GM12865 (cell line): ENCODE measurements at regions not wholly inside any gene's neighbourhood (a gene's known extent, or its start where the extent isn't known, plus 50 kb on each side); places are given as distances from the start of the nearest gene placed in this dataset.

ENCODE experiments used
- DNase-seq: peaks from one replicate; pipeline ENCODE4 v3.0.0; 2010; ENCODE audit warnings: low read depth
- H3K4me3 ChIP-seq: 2 replicates; pipeline ENCODE4 v1.5.1; 2011; ENCODE audit warnings: mild to moderate bottlenecking, low read depth, low read length, control low read depth
- CTCF ChIP-seq: IDR thresholded peaks from 2 replicates; pipeline ENCODE4 v1.5.1; 2011; ENCODE audit warnings: low read length, control low read depth, low read depth, inconsistent platforms; ENCODE audit not compliant: insufficient read depth; ENCODE audit errors: missing control alignments

GRCh38 chr4:124804584-124804983 lies 92.1 kb upstream of the ANKRD50 start:
- no peak overlapping the region for H3K4me3 ChIP-seq
- TF ChIP-seq CTCF, result no peak
- no peak for DNase-seq

GRCh38 chr4:124804041-124804440 lies 91.5 kb upstream of the ANKRD50 start:
- DNase-seq, result no peak

DNA sequence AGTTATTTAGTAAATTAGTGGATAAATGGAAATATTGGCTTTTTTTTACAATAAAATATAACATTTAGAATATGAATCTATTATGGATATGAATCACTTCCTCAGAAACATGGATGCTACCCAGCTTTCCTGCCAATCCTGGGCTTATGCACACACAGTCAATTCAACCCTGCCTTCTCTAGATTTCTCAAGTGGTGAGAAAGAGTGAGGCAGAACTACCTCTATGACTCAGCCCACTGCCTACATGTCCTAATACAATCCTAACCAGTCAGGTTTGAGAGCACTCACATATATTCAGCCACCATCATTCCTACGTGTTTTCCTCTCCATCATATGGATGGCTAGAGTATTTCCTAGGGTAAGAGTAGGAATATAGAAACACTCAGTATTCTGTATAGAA lies 91.1 kb upstream of the ANKRD50 start:
- no peak overlapping the region for H3K4me3 ChIP-seq
- no peak for DNase-seq
- no peak for TF ChIP-seq CTCF

More at GRCh38 chr4:124804041-124804440, 91.5 kb upstream of the ANKRD50 start:
- no peak overlapping the region for H3K4me3 ChIP-seq
- no peak for TF ChIP-seq CTCF

DNA sequence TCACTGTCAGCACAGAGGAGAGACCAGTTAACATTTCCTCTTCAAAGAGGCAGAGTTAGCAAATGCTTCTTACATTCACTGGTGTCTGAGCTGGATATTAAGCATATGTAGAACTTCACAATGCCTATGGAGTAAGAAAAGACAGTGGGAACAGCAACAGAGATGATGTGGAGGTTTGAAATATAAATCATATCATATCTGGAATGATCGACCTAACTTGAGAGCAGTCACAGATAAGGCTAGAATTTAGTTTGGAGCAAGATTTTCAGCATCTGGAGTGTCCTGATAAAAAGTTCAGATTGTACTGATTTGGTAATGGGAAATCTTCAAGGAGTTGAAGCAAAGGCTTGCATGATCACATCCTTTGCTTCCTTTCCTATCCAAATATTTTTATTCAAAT lies 90.5 kb upstream of the ANKRD50 start:
- no peak for DNase-seq
- no peak overlapping the region for H3K4me3 ChIP-seq
- no peak for TF ChIP-seq CTCF

- DNase-seq, result no peak
- no peak for TF ChIP-seq CTCF
- H3K4me3 ChIP-seq, result no peak overlapping the region
Observed at GRCh38 chr4:124797223-124797622, 84.7 kb upstream of the ANKRD50 start.

- no peak for TF ChIP-seq CTCF
- DNase-seq, result no peak
Observed at GRCh38 chr4:124790471-124790870, 77.9 kb upstream of the ANKRD50 start.

DNA sequence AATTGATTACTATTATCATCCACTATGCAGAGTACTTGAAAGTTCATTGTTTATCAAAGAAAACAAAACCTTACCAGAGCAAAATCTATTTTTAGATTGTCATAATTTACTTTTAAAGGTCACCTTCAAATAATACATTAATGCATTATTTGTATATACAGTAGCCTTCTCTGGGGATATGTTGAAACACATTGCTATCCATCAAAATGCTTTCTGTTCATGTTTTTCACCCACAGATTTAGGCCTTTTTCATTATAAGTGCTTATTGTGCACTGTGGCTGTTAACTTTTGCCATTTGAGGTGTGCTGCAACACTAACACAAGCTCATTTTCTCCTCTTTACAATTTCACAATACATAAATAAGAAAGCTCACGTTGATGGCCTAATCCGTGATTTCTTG lies 74.1 kb upstream of the ANKRD50 start:
- DNase-seq, result no peak
- no peak for TF ChIP-seq CTCF
- H3K4me3 ChIP-seq, result no peak overlapping the region

More at GRCh38 chr4:124790471-124790870, 77.9 kb upstream of the ANKRD50 start:
- no peak overlapping the region for H3K4me3 ChIP-seq
